GM23338 (cell line): ENCODE measurements at regions not wholly inside any gene's neighbourhood (a gene's known extent, or its start where the extent isn't known, plus 50 kb on each side); places are given as distances from the start of the nearest gene placed in this dataset.

Experiments
- ATAC-seq: fragments of 200-7000 bp; cut with Tn5 transposase; 3 replicates; pipeline ENCODE4 v1.9.1; 2020
- DNase-seq: peaks from one replicate; pipeline ENCODE4 v3.0.0-alpha.2; 2015; ENCODE audit warnings: low spot score
- H2AFZ ChIP-seq: fragments of 200-600 bp; sonication (generic); 2 replicates; pipeline ENCODE4 v1.8.0; 2016; ENCODE audit warnings: antibody characterized with exemption, mild to moderate bottlenecking, moderate library complexity
- H3F3A ChIP-seq: fragments of 200-600 bp; sonication (generic); replicated peaks from 2 replicates; pipeline ENCODE4 v1.8.0; 2017; ENCODE audit warnings: antibody characterized with exemption, mixed run types, low read depth
- H3K27ac ChIP-seq: fragments of 200-600 bp; sonication (generic); 2 replicates; pipeline ENCODE4 v1.6.1; 2016; ENCODE audit warnings: low read depth
- H3K27me3 ChIP-seq: fragments of 200-600 bp; sonication (generic); 2 replicates; pipeline ENCODE4 v1.8.0; 2016; ENCODE audit warnings: mild to moderate bottlenecking, mixed run types, moderate library complexity; ENCODE audit not compliant: insufficient read depth
- H3K36me3 ChIP-seq: fragments of 200-600 bp; sonication (generic); 2 replicates; pipeline ENCODE4 v1.8.0; 2016; ENCODE audit warnings: mild to moderate bottlenecking; ENCODE audit not compliant: insufficient read depth
- H3K4me1 ChIP-seq: fragments of 200-600 bp; sonication (generic); 2 replicates; pipeline ENCODE4 v1.8.0; 2016; ENCODE audit warnings: mild to moderate bottlenecking, moderate library complexity; ENCODE audit not compliant: insufficient read depth
- H3K4me2 ChIP-seq: fragments of 200-600 bp; sonication (generic); 2 replicates; pipeline ENCODE4 v1.7.1; 2017; ENCODE audit warnings: mixed run types
- H3K4me3 ChIP-seq: fragments of 200-600 bp; sonication (generic); 2 replicates; pipeline ENCODE4 v1.6.1; 2016; ENCODE audit warnings: mixed run types
- H3K79me2 ChIP-seq: fragments of 200-600 bp; sonication (generic); replicated peaks from 2 replicates; pipeline ENCODE4 v1.8.0; 2017; ENCODE audit warnings: mild to moderate bottlenecking; ENCODE audit not compliant: insufficient read depth
- H3K9me2 ChIP-seq: fragments of 200-600 bp; sonication (generic); 2 replicates; pipeline ENCODE4 v1.8.0; 2017; ENCODE audit not compliant: insufficient read depth
- H4K20me1 ChIP-seq: fragments of 200-600 bp; sonication (generic); replicated peaks from 2 replicates; pipeline ENCODE4 v1.8.0; 2017; ENCODE audit warnings: mild to moderate bottlenecking; ENCODE audit not compliant: insufficient read depth
- H3K27ac Mint-ChIP-seq: 2 replicates; pipeline ENCODE4 v1.8.0; 2020; ENCODE audit warnings: inconsistent platforms, mild to moderate bottlenecking, moderate library complexity, mixed read lengths
- H3K27me3 Mint-ChIP-seq: 3 replicates; pipeline ENCODE4 v1.8.0; 2022; ENCODE audit warnings: low read depth, mild to moderate bottlenecking, moderate library complexity, mixed read lengths, inconsistent platforms; ENCODE audit not compliant: insufficient read depth, poor library complexity
- H3K36me3 Mint-ChIP-seq: 3 replicates; pipeline ENCODE4 v1.8.0; 2021; ENCODE audit warnings: low read depth, mild to moderate bottlenecking, inconsistent platforms, moderate library complexity, mixed read lengths
- H3K4me1 Mint-ChIP-seq: 3 replicates; pipeline ENCODE4 v1.8.0; 2020; ENCODE audit warnings: mild to moderate bottlenecking, inconsistent platforms, mixed read lengths
- H3K4me3 Mint-ChIP-seq: 3 replicates; pipeline ENCODE4 v1.8.0; 2021; ENCODE audit warnings: moderate library complexity, mild to moderate bottlenecking, inconsistent platforms, mixed read lengths
- H3K9me3 Mint-ChIP-seq: 3 replicates; pipeline ENCODE4 v1.8.0; 2020; ENCODE audit warnings: moderate library complexity, mild to moderate bottlenecking, inconsistent platforms, mixed read lengths
- EZH2 ChIP-seq: fragments of 200-600 bp; sonication (generic); IDR thresholded peaks from one replicate; pipeline ENCODE4 v1.8.0; 2017; ENCODE audit warnings: antibody characterized with exemption, mild to moderate bottlenecking, low read depth; ENCODE audit not compliant: unreplicated experiment
- EZH2phosphoT487 ChIP-seq: fragments of 200-600 bp; sonication (generic); IDR thresholded peaks from one replicate; pipeline ENCODE4 v1.8.1; 2018; ENCODE audit warnings: antibody characterized with exemption; ENCODE audit not compliant: unreplicated experiment
- JUNB ChIP-seq: IDR thresholded peaks from one replicate; pipeline ENCODE4 v1.6.1; 2016; ENCODE audit warnings: antibody characterized with exemption; ENCODE audit not compliant: unreplicated experiment
- POLR2AphosphoS5 ChIP-seq: IDR thresholded peaks from 2 replicates; pipeline ENCODE4 v1.6.1; 2016; ENCODE audit warnings: antibody characterized with exemption, low read depth
- STAT1 ChIP-seq: IDR thresholded peaks from one replicate; pipeline ENCODE4 v1.6.1; 2016; ENCODE audit warnings: antibody characterized with exemption; ENCODE audit not compliant: unreplicated experiment
- ZNF114 ChIP-seq: fragments of 250-450 bp; sonication (Bioruptor Pico); IDR thresholded peaks from 2 replicates; pipeline ENCODE4 v1.5.0; 2020; ENCODE audit warnings: mild to moderate bottlenecking, moderate library complexity
- ZNF331 ChIP-seq: fragments of 250-450 bp; sonication (Bioruptor Pico); IDR thresholded peaks from 2 replicates; pipeline ENCODE4 v1.5.0; 2020; ENCODE audit warnings: low read depth, mild to moderate bottlenecking, moderate library complexity

DNA sequence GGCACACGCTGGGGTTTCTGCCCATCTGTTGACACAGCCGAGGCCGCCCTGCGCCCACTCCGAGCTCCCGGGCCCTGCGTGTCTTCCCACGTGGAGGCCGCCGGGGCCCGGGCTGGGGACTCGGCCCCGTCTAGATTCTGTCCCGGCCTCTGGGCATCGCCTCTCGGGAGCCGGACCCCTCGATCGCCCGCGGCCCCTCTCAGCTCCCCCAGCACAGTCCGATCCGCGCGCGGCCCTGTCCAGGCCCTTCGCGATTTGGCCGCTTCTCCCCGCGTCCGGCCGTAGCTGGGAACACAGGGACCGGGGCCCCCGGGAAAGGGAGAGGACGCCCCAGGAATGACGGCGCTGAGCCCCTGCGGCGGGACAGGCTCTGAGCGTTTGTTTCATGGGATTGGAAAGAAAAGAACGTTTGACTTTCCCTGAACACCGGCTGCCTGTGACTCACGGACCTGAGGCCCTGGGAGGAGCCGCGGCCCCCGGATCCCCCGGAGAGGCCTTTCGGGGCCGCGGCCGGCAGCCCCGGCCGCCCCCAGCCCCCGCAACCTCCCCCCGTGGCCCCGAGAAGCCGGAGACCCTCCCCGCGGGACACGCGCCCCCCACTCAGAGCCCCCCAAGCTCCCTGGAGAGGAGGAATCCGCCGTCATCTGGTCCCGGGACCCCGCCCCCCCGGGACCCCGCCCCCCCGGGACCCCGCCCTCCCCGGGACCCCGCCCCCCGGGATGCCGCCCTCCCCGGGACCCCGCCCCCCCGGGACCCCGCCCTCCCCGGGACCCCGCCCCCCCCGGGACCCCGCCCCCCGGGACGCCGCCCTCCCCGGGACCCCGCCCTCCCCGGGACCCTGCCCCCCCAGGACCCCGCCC is 62.7 kb upstream of the CTDP1 start:
- H3K27me3 Mint-ChIP-seq = peaks cover 9% of the 10 kb centered on the region
- Histone ChIP-seq H3K36me3 (no peaks in the 10 kb centered on the region), H3K27ac (no peak overlapping the region), H3K27me3 (no peaks in the 10 kb centered on the region), H3K4me2 (peak overlapping the region; percentile 71), H3K4me3 (peak overlapping the region; percentile 53), H4K20me1 (no peaks in the 10 kb centered on the region), H3K4me1 (peaks cover 7% of the 10 kb centered on the region; the same call in 1 of the 2 replicates), H3K79me2 (no peaks in the 10 kb centered on the region), H2AFZ (peak overlapping the region; percentile 89; the same call in 1 of the 2 replicates), H3F3A (no peaks in the 10 kb centered on the region; the same call in 1 of the 2 replicates), H3K9me2 (no peaks in the 10 kb centered on the region)
- no peaks in the 10 kb centered on the region for H3K36me3 Mint-ChIP-seq
- peaks cover 3% of the 10 kb centered on the region for H3K4me1 Mint-ChIP-seq
- ATAC-seq = peak; percentile 69
- no peak overlapping the region for H3K27ac Mint-ChIP-seq
- TF ChIP-seq EZH2phosphoT487 = no peak
- H3K9me3 Mint-ChIP-seq = no peaks in the 10 kb centered on the region
- peak overlapping the region; percentile 61 for H3K4me3 Mint-ChIP-seq
- peak; percentile 61 for DNase-seq

GRCh38 chr18:79617511-79618500 is 61.8 kb upstream of the CTDP1 start:
- Histone ChIP-seq H3K4me2 (no peak overlapping the region; the same call in 1 of the 2 replicates), H3K79me2 (no peaks in the 10 kb centered on the region), H3F3A (no peaks in the 10 kb centered on the region; the same call in 1 of the 2 replicates), H3K36me3 (no peaks in the 10 kb centered on the region), H3K9me2 (no peaks in the 10 kb centered on the region), H3K27me3 (no peaks in the 10 kb centered on the region), H3K27ac (no peak overlapping the region), H3K4me3 (peak overlapping the region; percentile 46; the same call in 1 of the 2 replicates), H2AFZ (0 out of 2 replicates have a peak overlapping the region, but pooled peaks have one; percentile 32), H3K4me1 (peaks cover 13% of the 10 kb centered on the region; the same call in 1 of the 2 replicates), H4K20me1 (no peaks in the 10 kb centered on the region)
- no peak for TF ChIP-seq ZNF114 (CRISPR knock-in tag)
- no peak for TF ChIP-seq ZNF331 (CRISPR knock-in tag)
- no peak for TF ChIP-seq POLR2AphosphoS5
- TF ChIP-seq EZH2 = no peak
- no peak for TF ChIP-seq JUNB
- peak; percentile 28 for ATAC-seq
- H3K4me1 Mint-ChIP-seq = peaks cover 11% of the 10 kb centered on the region
- no peak overlapping the region for H3K4me3 Mint-ChIP-seq
- no peaks in the 10 kb centered on the region; the same call in 2 of the 3 replicates for H3K9me3 Mint-ChIP-seq
- DNase-seq = peak; percentile 39
- no peaks in the 10 kb centered on the region for H3K36me3 Mint-ChIP-seq
- peaks cover 9% of the 10 kb centered on the region for H3K27me3 Mint-ChIP-seq
- H3K27ac Mint-ChIP-seq = no peak overlapping the region

DNA sequence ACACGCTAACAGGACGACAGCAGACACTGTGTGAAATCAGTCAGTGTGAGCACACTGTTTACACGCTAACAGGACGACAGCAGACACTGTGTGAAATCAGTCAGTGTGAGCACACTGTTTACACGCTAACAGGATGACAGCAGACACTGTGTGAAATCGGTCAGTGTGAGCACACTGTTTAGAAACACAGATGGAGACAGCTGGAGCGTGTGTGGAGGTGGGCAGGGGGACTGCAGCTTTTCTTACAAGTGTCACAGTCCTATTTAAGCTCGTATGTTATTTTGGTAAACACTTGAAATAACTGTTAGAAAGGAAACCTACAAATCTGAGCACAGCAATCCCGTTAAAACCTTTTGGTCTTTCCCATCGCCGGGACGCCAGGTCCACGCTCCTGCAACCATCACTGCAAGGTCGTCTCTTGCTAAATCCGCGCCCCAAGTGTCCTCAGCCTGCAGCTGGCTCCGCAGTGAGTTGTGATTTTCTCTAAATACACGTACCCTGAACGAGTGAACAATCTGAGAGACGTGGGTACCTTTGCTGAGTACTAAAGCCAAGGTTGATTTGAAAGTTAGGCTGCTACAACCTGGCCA is 58.9 kb upstream of the CTDP1 start:
- Mint-ChIP-seq H3K9me3 (no peaks in the 10 kb centered on the region; the same call in 2 of the 3 replicates), H3K36me3 (no peaks in the 10 kb centered on the region), H3K27ac (no peak overlapping the region), H3K4me1 (peaks cover 14% of the 10 kb centered on the region), H3K27me3 (peaks cover 9% of the 10 kb centered on the region), H3K4me3 (no peak overlapping the region)
- Histone ChIP-seq H3K4me1 (peaks cover 13% of the 10 kb centered on the region; the same call in 1 of the 2 replicates), H3K4me2 (no peak overlapping the region), H3K9me2 (no peaks in the 10 kb centered on the region), H3K79me2 (no peaks in the 10 kb centered on the region), H3F3A (no peaks in the 10 kb centered on the region; the same call in 1 of the 2 replicates), H3K27ac (no peak overlapping the region), H3K36me3 (no peaks in the 10 kb centered on the region), H3K4me3 (no peak overlapping the region), H2AFZ (no peak overlapping the region), H4K20me1 (no peaks in the 10 kb centered on the region), H3K27me3 (no peaks in the 10 kb centered on the region)
- TF ChIP-seq POLR2AphosphoS5 (no peak), STAT1 (no peak)
- DNase-seq (no peak), ATAC-seq (no peak)
